ENCODE measurements at regions not wholly inside any gene's neighbourhood (a gene's known extent, or its start where the extent isn't known, plus 50 kb on each side); places are given as distances from the start of the nearest gene placed in this dataset.

- no peak for TF ChIP-seq POLR2AphosphoS5 (IDR thresholded peaks at IDR 0.05)
- TF ChIP-seq CTCF (IDR thresholded peaks at IDR 0.05), result no peak
These were observed 2765.1 kb upstream of the PCDH20 start for GRCh38 chr13:64180756-64181155.

Data from esophagus muscularis mucosa (tissue), 3 donors.